ENCODE measurements at regions not wholly inside any gene's neighbourhood (a gene's known extent, or its start where the extent isn't known, plus 50 kb on each side); places are given as distances from the start of the nearest gene placed in this dataset.

- no peak for TF ChIP-seq POLR2AphosphoS5 (IDR thresholded peaks at IDR 0.05)
- TF ChIP-seq POLR2A (IDR thresholded peaks at IDR 0.05), result no peak
Observed at GRCh38 chr20:52071136-52071535, 120.4 kb downstream of the ZFP64 start.

Data from transverse colon (tissue), 3 donors.